ENCODE measurements at regions not wholly inside any gene's neighbourhood (a gene's known extent, or its start where the extent isn't known, plus 50 kb on each side); places are given as distances from the start of the nearest gene placed in this dataset.
"Not testable (repeated sequence)": the region's sequence is repeated elsewhere in the genome, so short reads cannot be mapped to it uniquely, and the experiment has no call there.

- not testable (repeated sequence) for TF ChIP-seq POLR2AphosphoS5, POLR2A, TAF1, SPI1 (IDR thresholded peaks at IDR 0.05; ENCODE audit: low read depth, low read length)
These were observed 118.5 kb downstream of the NPIPB11 start for GRCh38 chr16:29287871-29288535.

All from GM12891 (cell line).